ENCODE measurements at regions not wholly inside any gene's neighbourhood (a gene's known extent, or its start where the extent isn't known, plus 50 kb on each side); places are given as distances from the start of the nearest gene placed in this dataset.

- TF ChIP-seq CTCF (IDR thresholded peaks at IDR 0.05) (no peak), SIN3A (IDR thresholded peaks at IDR 0.05; ENCODE audit: borderline replicate concordance, insufficient read depth, low read depth, low read length) (no peak), REST (IDR thresholded peaks at IDR 0.05; ENCODE audit: insufficient read depth in 1 of 2, low read depth in 2 of 2, low read length in 1 of 2) (no peak)
Observed at GRCh38 chr13:74027161-74027779, 106.9 kb downstream of the KLF12 start.
